ENCODE measurements at regions not wholly inside any gene's neighbourhood (a gene's known extent, or its start where the extent isn't known, plus 50 kb on each side); places are given as distances from the start of the nearest gene placed in this dataset.
A peak's percentile ranks its signal among the peaks of the same experiment; 100 is the strongest.

GRCh38 chr5:42953041-42953440 is 87.1 kb downstream of the ANXA2R start:
- Histone ChIP-seq H3K9me3 (ENCODE audit: insufficient read depth, low read length) (peaks cover 35% of the 10 kb centered on the region), H3K4me1 (ENCODE audit: insufficient read depth, insufficient read length) (no peaks in the 10 kb centered on the region), H3K27me3 (ENCODE audit: insufficient read depth, insufficient read length) (no peaks in the 10 kb centered on the region), H3K9ac (ENCODE audit: insufficient read length, low read depth) (no peak overlapping the region), H3K36me3 (ENCODE audit: insufficient read depth, insufficient read length, low read length) (no peaks in the 10 kb centered on the region), H3K4me3 (ENCODE audit: insufficient read length, low read depth) (no peak overlapping the region)
- TF ChIP-seq SUZ12 (IDR thresholded peaks at IDR 0.05; ENCODE audit: extremely low read depth, insufficient read depth, insufficient read length) (no peak), ZNF274 (IDR thresholded peaks at IDR 0.05; ENCODE audit: low read depth, low read length) (no peak), YY1 (IDR thresholded peaks at IDR 0.05; ENCODE audit: insufficient read depth, insufficient read length) (no peak)
- DNase-seq (ENCODE audit: low read depth, low spot score): no peak

GRCh38 chr5:42952578-42952974 is 87.5 kb downstream of the ANXA2R start:
- Histone ChIP-seq H3K4me1 (ENCODE audit: insufficient read depth, insufficient read length) (no peaks in the 10 kb centered on the region), H3K9me3 (ENCODE audit: insufficient read depth, low read length) (peaks cover 35% of the 10 kb centered on the region), H3K27me3 (ENCODE audit: insufficient read depth, insufficient read length) (no peaks in the 10 kb centered on the region), H3K36me3 (ENCODE audit: insufficient read depth, insufficient read length, low read length) (no peaks in the 10 kb centered on the region), H3K4me3 (ENCODE audit: insufficient read length, low read depth) (no peak overlapping the region), H3K9ac (ENCODE audit: insufficient read length, low read depth) (no peak overlapping the region)
- TF ChIP-seq YY1 (IDR thresholded peaks at IDR 0.05; ENCODE audit: insufficient read depth, insufficient read length) (no peak), SUZ12 (IDR thresholded peaks at IDR 0.05; ENCODE audit: extremely low read depth, insufficient read depth, insufficient read length) (no peak), ZNF274 (IDR thresholded peaks at IDR 0.05; ENCODE audit: low read depth, low read length) (no peak)
- no peak for DNase-seq (ENCODE audit: low read depth, low spot score)

- Histone ChIP-seq H3K36me3 (ENCODE audit: insufficient read depth, insufficient read length, low read length) (no peaks in the 10 kb centered on the region), H3K9ac (ENCODE audit: insufficient read length, low read depth) (no peak overlapping the region), H3K4me3 (ENCODE audit: insufficient read length, low read depth) (no peak overlapping the region), H3K9me3 (ENCODE audit: insufficient read depth, low read length) (peaks cover 35% of the 10 kb centered on the region), H3K4me1 (ENCODE audit: insufficient read depth, insufficient read length) (no peaks in the 10 kb centered on the region), H3K27me3 (ENCODE audit: insufficient read depth, insufficient read length) (no peaks in the 10 kb centered on the region)
- no peak for TF ChIP-seq YY1 (IDR thresholded peaks at IDR 0.05; ENCODE audit: insufficient read depth, insufficient read length)
- no peak for TF ChIP-seq ZNF274 (IDR thresholded peaks at IDR 0.05; ENCODE audit: low read depth, low read length)
- TF ChIP-seq SUZ12 (IDR thresholded peaks at IDR 0.05; ENCODE audit: extremely low read depth, insufficient read depth, insufficient read length): no peak
- DNase-seq (ENCODE audit: low read depth, low spot score): no peak
Observed at GRCh38 chr5:42951293-42951840, 88.8 kb downstream of the ANXA2R start.

GRCh38 chr5:42950456-42951292 is 89.4 kb downstream of the ANXA2R start:
- H3K27me3 ChIP-seq (ENCODE audit: insufficient read depth, insufficient read length): no peaks in the 10 kb centered on the region
- no peak overlapping the region for H3K4me3 ChIP-seq (ENCODE audit: insufficient read length, low read depth)
- DNase-seq (ENCODE audit: low read depth, low spot score): peak; percentile 48
- no peak overlapping the region for H3K9ac ChIP-seq (ENCODE audit: insufficient read length, low read depth)
- no peaks in the 10 kb centered on the region for H3K36me3 ChIP-seq (ENCODE audit: insufficient read depth, insufficient read length, low read length)
- H3K9me3 ChIP-seq (ENCODE audit: insufficient read depth, low read length): peaks cover 35% of the 10 kb centered on the region
- H3K4me1 ChIP-seq (ENCODE audit: insufficient read depth, insufficient read length): no peaks in the 10 kb centered on the region
- TF ChIP-seq ZNF274 (IDR thresholded peaks at IDR 0.05; ENCODE audit: low read depth, low read length): no peak
- no peak for TF ChIP-seq SUZ12 (IDR thresholded peaks at IDR 0.05; ENCODE audit: extremely low read depth, insufficient read depth, insufficient read length)
- TF ChIP-seq YY1 (IDR thresholded peaks at IDR 0.05; ENCODE audit: insufficient read depth, insufficient read length): no peak

GRCh38 chr5:42950116-42950455 is 90.0 kb downstream of the ANXA2R start:
- no peak overlapping the region for H3K4me3 ChIP-seq (ENCODE audit: insufficient read length, low read depth)
- H3K9ac ChIP-seq (ENCODE audit: insufficient read length, low read depth): no peak overlapping the region
- H3K4me1 ChIP-seq (ENCODE audit: insufficient read depth, insufficient read length): no peaks in the 10 kb centered on the region
- DNase-seq (ENCODE audit: low read depth, low spot score): no peak
- H3K9me3 ChIP-seq (ENCODE audit: insufficient read depth, low read length): peaks cover 35% of the 10 kb centered on the region
- H3K27me3 ChIP-seq (ENCODE audit: insufficient read depth, insufficient read length): no peaks in the 10 kb centered on the region
- H3K36me3 ChIP-seq (ENCODE audit: insufficient read depth, insufficient read length, low read length): no peaks in the 10 kb centered on the region
- no peak for TF ChIP-seq ZNF274 (IDR thresholded peaks at IDR 0.05; ENCODE audit: low read depth, low read length)
- no peak for TF ChIP-seq SUZ12 (IDR thresholded peaks at IDR 0.05; ENCODE audit: extremely low read depth, insufficient read depth, insufficient read length)
- TF ChIP-seq YY1 (IDR thresholded peaks at IDR 0.05; ENCODE audit: insufficient read depth, insufficient read length): no peak

GRCh38 chr5:42949348-42950115 is 90.6 kb downstream of the ANXA2R start:
- Histone ChIP-seq H3K9me3 (ENCODE audit: insufficient read depth, low read length) (peaks cover 35% of the 10 kb centered on the region), H3K27me3 (ENCODE audit: insufficient read depth, insufficient read length) (no peaks in the 10 kb centered on the region), H3K9ac (ENCODE audit: insufficient read length, low read depth) (no peak overlapping the region), H3K36me3 (ENCODE audit: insufficient read depth, insufficient read length, low read length) (no peaks in the 10 kb centered on the region), H3K4me1 (ENCODE audit: insufficient read depth, insufficient read length) (no peaks in the 10 kb centered on the region), H3K4me3 (ENCODE audit: insufficient read length, low read depth) (no peak overlapping the region)
- no peak for TF ChIP-seq ZNF274 (IDR thresholded peaks at IDR 0.05; ENCODE audit: low read depth, low read length)
- TF ChIP-seq SUZ12 (IDR thresholded peaks at IDR 0.05; ENCODE audit: extremely low read depth, insufficient read depth, insufficient read length): no peak
- TF ChIP-seq YY1 (IDR thresholded peaks at IDR 0.05; ENCODE audit: insufficient read depth, insufficient read length): no peak
- DNase-seq (ENCODE audit: low read depth, low spot score): no peak

- Histone ChIP-seq H3K9me3 (ENCODE audit: insufficient read depth, low read length) (peaks cover 35% of the 10 kb centered on the region), H3K9ac (ENCODE audit: insufficient read length, low read depth) (no peak overlapping the region), H3K36me3 (ENCODE audit: insufficient read depth, insufficient read length, low read length) (no peaks in the 10 kb centered on the region), H3K27me3 (ENCODE audit: insufficient read depth, insufficient read length) (no peaks in the 10 kb centered on the region), H3K4me1 (ENCODE audit: insufficient read depth, insufficient read length) (no peaks in the 10 kb centered on the region), H3K4me3 (ENCODE audit: insufficient read length, low read depth) (no peak overlapping the region)
- no peak for TF ChIP-seq SUZ12 (IDR thresholded peaks at IDR 0.05; ENCODE audit: extremely low read depth, insufficient read depth, insufficient read length)
- TF ChIP-seq ZNF274 (IDR thresholded peaks at IDR 0.05; ENCODE audit: low read depth, low read length): no peak
- TF ChIP-seq YY1 (IDR thresholded peaks at IDR 0.05; ENCODE audit: insufficient read depth, insufficient read length): no peak
- DNase-seq (ENCODE audit: low read depth, low spot score): no peak
Observed at GRCh38 chr5:42948961-42949347, 91.2 kb downstream of the ANXA2R start.
